IMR-90 (cell line): ENCODE measurements at regions not wholly inside any gene's neighbourhood (a gene's known extent, or its start where the extent isn't known, plus 50 kb on each side); places are given as distances from the start of the nearest gene placed in this dataset.

Experiments used
- CTCF ChIP-seq: conservative IDR thresholded peaks from 2 replicates; pipeline ENCODE4 v1.5.1; 2012; ENCODE audit warnings: mild to moderate bottlenecking, low read depth, low read length, improper control_type of control experiment
- POLR2A ChIP-seq: IDR thresholded peaks from 2 replicates; pipeline ENCODE4 v1.6.1; 2012; ENCODE audit warnings: mild to moderate bottlenecking, low read depth, low read length
- SMC3 ChIP-seq: fragments of 150-350 bp; IDR thresholded peaks from 2 replicates; pipeline ENCODE4 v1.6.1; 2016; ENCODE audit warnings: low read depth, mild to moderate bottlenecking, antibody characterized with exemption, low read length, moderate library complexity

- TF ChIP-seq POLR2A (no peak), SMC3 (no peak), CTCF (no peak)
These were observed 153.9 kb downstream of the ARRDC3 start for GRCh38 chr5:91229031-91229727.
